Loucy (cell line): ENCODE measurements at regions not wholly inside any gene's neighbourhood (a gene's known extent, or its start where the extent isn't known, plus 50 kb on each side); places are given as distances from the start of the nearest gene placed in this dataset.
"Not testable (repeated sequence)": the region's sequence is repeated elsewhere in the genome, so short reads cannot be mapped to it uniquely, and the experiment has no call there.

Source experiments
- H2AFZ ChIP-seq: fragments of 200-600 bp; sonication (generic); 2 replicates; pipeline ENCODE4 v1.6.0; 2016; ENCODE audit warnings: antibody characterized with exemption, mild to moderate bottlenecking, low read length, moderate library complexity
- H3F3A ChIP-seq: fragments of 200-600 bp; 2 replicates; pipeline ENCODE4 v1.6.0; 2016; ENCODE audit warnings: antibody characterized with exemption, low read depth, mild to moderate bottlenecking
- H3K27me3 ChIP-seq: fragments of 200-600 bp; sonication (generic); 2 replicates; pipeline ENCODE4 v1.6.1; 2014; ENCODE audit warnings: low read length, mild to moderate bottlenecking; ENCODE audit not compliant: insufficient read depth, poor library complexity, severe bottlenecking
- H3K36me3 ChIP-seq: fragments of 200-600 bp; sonication (generic); 2 replicates; pipeline ENCODE4 v1.6.1; 2016; ENCODE audit warnings: low read length; ENCODE audit not compliant: insufficient read depth
- H3K4me1 ChIP-seq: fragments of 200-600 bp; sonication (generic); 2 replicates; pipeline ENCODE4 v1.5.1; 2014; ENCODE audit warnings: low read length, mild to moderate bottlenecking; ENCODE audit not compliant: insufficient read depth, poor library complexity, severe bottlenecking
- H3K4me2 ChIP-seq: fragments of 200-600 bp; sonication (generic); 2 replicates; pipeline ENCODE4 v1.6.0; 2014; ENCODE audit warnings: antibody characterized with exemption, low read length, low read depth, mild to moderate bottlenecking; ENCODE audit not compliant: poor library complexity, severe bottlenecking
- H3K4me3 ChIP-seq: fragments of 200-600 bp; sonication (generic); 2 replicates; pipeline ENCODE4 v1.5.1; 2014; ENCODE audit warnings: low read length, mild to moderate bottlenecking, mixed read lengths; ENCODE audit not compliant: poor library complexity, severe bottlenecking
- H3K79me2 ChIP-seq: fragments of 200-600 bp; sonication (generic); 2 replicates; pipeline ENCODE4 v1.6.1; 2014; ENCODE audit warnings: low read length; ENCODE audit not compliant: insufficient read depth
- H3K9ac ChIP-seq: fragments of 200-600 bp; sonication (generic); 2 replicates; pipeline ENCODE4 v1.6.0; 2014; ENCODE audit warnings: mild to moderate bottlenecking, low read depth, low read length, moderate library complexity; ENCODE audit not compliant: poor library complexity, severe bottlenecking
- H3K9me2 ChIP-seq: fragments of 200-600 bp; sonication (generic); replicated peaks from 2 replicates; pipeline ENCODE4 v1.6.1; 2016; ENCODE audit warnings: low read depth, low read length, mixed read lengths
- H3K9me3 ChIP-seq: fragments of 200-600 bp; sonication (generic); 2 replicates; pipeline ENCODE4 v1.6.1; 2014; ENCODE audit warnings: mild to moderate bottlenecking, antibody characterized with exemption, low read length, low read depth; ENCODE audit not compliant: insufficient read depth
- H4K20me1 ChIP-seq: fragments of 200-600 bp; sonication (generic); 2 replicates; pipeline ENCODE4 v1.6.0; 2014; ENCODE audit warnings: antibody characterized with exemption, low read length, mild to moderate bottlenecking; ENCODE audit not compliant: insufficient read depth, poor library complexity, severe bottlenecking
- CTCF ChIP-seq: fragments of 200-600 bp; sonication (generic); conservative IDR thresholded peaks from 2 replicates; pipeline ENCODE4 v1.5.1; 2014; ENCODE audit warnings: mild to moderate bottlenecking, antibody characterized with exemption, low read length
- EZH2phosphoT487 ChIP-seq: fragments of 200-600 bp; IDR thresholded peaks from 2 replicates; pipeline ENCODE4 v1.6.1; 2018; ENCODE audit warnings: antibody characterized with exemption, mild to moderate bottlenecking, moderate library complexity, borderline replicate concordance

GRCh38 chr6:8930009-8930408, 494.7 kb upstream of the SLC35B3 start:
- no peaks in the 10 kb centered on the region for H3K4me1 ChIP-seq
- H2AFZ ChIP-seq = no peak overlapping the region
- no peak overlapping the region for H3K4me3 ChIP-seq
- no peaks in the 10 kb centered on the region for H3F3A ChIP-seq
- H3K36me3 ChIP-seq = no peaks in the 10 kb centered on the region
- H3K9me3 ChIP-seq = no peaks in the 10 kb centered on the region
- H3K4me2 ChIP-seq = no peak overlapping the region
- no peaks in the 10 kb centered on the region for H3K9me2 ChIP-seq
- H3K79me2 ChIP-seq = no peaks in the 10 kb centered on the region
- TF ChIP-seq EZH2phosphoT487 (no peak), CTCF (no peak)
- H4K20me1 ChIP-seq = no peaks in the 10 kb centered on the region
- H3K27me3 ChIP-seq = no peaks in the 10 kb centered on the region
- H3K9ac ChIP-seq = no peak overlapping the region

GRCh38 chr6:8920244-8920643, 484.9 kb upstream of the SLC35B3 start:
- H3K9me3 ChIP-seq, H2AFZ ChIP-seq, H4K20me1 ChIP-seq, H3K4me3 ChIP-seq, H3K36me3 ChIP-seq, H3K27me3 ChIP-seq, H3F3A ChIP-seq, H3K4me2 ChIP-seq, H3K4me1 ChIP-seq, H3K9ac ChIP-seq, H3K9me2 ChIP-seq, H3K79me2 ChIP-seq: not testable (repeated sequence)

GRCh38 chr6:8918196-8918595, 482.9 kb upstream of the SLC35B3 start:
- no peak for TF ChIP-seq CTCF
- no peak for TF ChIP-seq EZH2phosphoT487
- no peak overlapping the region for H2AFZ ChIP-seq

GRCh38 chr6:8914700-8915099, 479.4 kb upstream of the SLC35B3 start:
- Histone ChIP-seq H3K27me3 (no peaks in the 10 kb centered on the region), H3F3A (no peaks in the 10 kb centered on the region), H4K20me1 (no peaks in the 10 kb centered on the region), H3K36me3 (no peaks in the 10 kb centered on the region), H3K4me3 (no peak overlapping the region), H2AFZ (no peak overlapping the region), H3K9me2 (no peaks in the 10 kb centered on the region), H3K4me2 (no peak overlapping the region), H3K9me3 (no peaks in the 10 kb centered on the region), H3K4me1 (no peaks in the 10 kb centered on the region), H3K9ac (no peak overlapping the region), H3K79me2 (no peaks in the 10 kb centered on the region)
- TF ChIP-seq EZH2phosphoT487 (no peak), CTCF (no peak)

More at GRCh38 chr6:8918196-8918595, 482.9 kb upstream of the SLC35B3 start:
- Histone ChIP-seq H3K9me2 (no peaks in the 10 kb centered on the region), H3K9ac (no peak overlapping the region), H3K79me2 (no peaks in the 10 kb centered on the region), H3K36me3 (no peaks in the 10 kb centered on the region), H3K9me3 (no peaks in the 10 kb centered on the region), H3K27me3 (no peaks in the 10 kb centered on the region), H4K20me1 (no peaks in the 10 kb centered on the region), H3F3A (no peaks in the 10 kb centered on the region), H3K4me3 (no peak overlapping the region), H3K4me1 (no peaks in the 10 kb centered on the region), H3K4me2 (no peak overlapping the region)
